ENCODE measurements at regions not wholly inside any gene's neighbourhood (a gene's known extent, or its start where the extent isn't known, plus 50 kb on each side); places are given as distances from the start of the nearest gene placed in this dataset.

GRCh38 chr12:84596266-84596665 lies 316.3 kb downstream of the SLC6A15 start:
- no peak for DNase-seq

- no peak for DNase-seq
These were observed 318.4 kb downstream of the SLC6A15 start for GRCh38 chr12:84594157-84594556.

GRCh38 chr12:84585776-84586395 lies 326.7 kb downstream of the SLC6A15 start:
- no peak for DNase-seq

- DNase-seq = no peak
These were observed 340.4 kb downstream of the SLC6A15 start for GRCh38 chr12:84572196-84572595.

GRCh38 chr12:84562331-84562730 lies 350.3 kb downstream of the SLC6A15 start:
- no peak for DNase-seq

- no peak for DNase-seq
These were observed 351.2 kb downstream of the SLC6A15 start for GRCh38 chr12:84561351-84561750.

- DNase-seq = no peak
These were observed 358.3 kb downstream of the SLC6A15 start for GRCh38 chr12:84554199-84554723.

- DNase-seq = no peak
These were observed 359.1 kb downstream of the SLC6A15 start for GRCh38 chr12:84553331-84554117.

- DNase-seq = no peak
These were observed 361.2 kb downstream of the SLC6A15 start for GRCh38 chr12:84551373-84551772.

GRCh38 chr12:84550518-84550917 lies 362.1 kb downstream of the SLC6A15 start:
- no peak for DNase-seq

- DNase-seq = no peak
These were observed 370.3 kb downstream of the SLC6A15 start for GRCh38 chr12:84542289-84542688.

- no peak for DNase-seq
These were observed 374.9 kb downstream of the SLC6A15 start for GRCh38 chr12:84537666-84538065.

GRCh38 chr12:84512751-84513150 lies 399.8 kb downstream of the SLC6A15 start:
- DNase-seq = no peak

- DNase-seq = no peak
These were observed 403.7 kb downstream of the SLC6A15 start for GRCh38 chr12:84508851-84509260.

- peak in 1 of 2 donors; percentile 37 for DNase-seq
These were observed 404.4 kb downstream of the SLC6A15 start for GRCh38 chr12:84507956-84508850.

- DNase-seq = no peak
These were observed 406.3 kb downstream of the SLC6A15 start for GRCh38 chr12:84506282-84506681.

GRCh38 chr12:84502907-84503787 lies 409.5 kb downstream of the SLC6A15 start:
- peak in 1 of 2 donors; percentile 3 for DNase-seq

- DNase-seq = no peak
These were observed 410.3 kb downstream of the SLC6A15 start for GRCh38 chr12:84502180-84502860.

GRCh38 chr12:84497819-84498218 lies 414.8 kb downstream of the SLC6A15 start:
- DNase-seq = no peak

GRCh38 chr12:84495711-84496110 lies 416.9 kb downstream of the SLC6A15 start:
- DNase-seq = no peak

GRCh38 chr12:84492351-84492883 lies 420.2 kb downstream of the SLC6A15 start:
- DNase-seq = no peak

Measured in bone marrow (tissue), 2 donors.